ENCODE measurements at regions not wholly inside any gene's neighbourhood (a gene's known extent, or its start where the extent isn't known, plus 50 kb on each side); places are given as distances from the start of the nearest gene placed in this dataset.

GRCh38 chr10:109474261-109474660, 449.1 kb downstream of the XPNPEP1 start:
- DNase-seq (no peak), ATAC-seq (ENCODE audit: low read depth) (no peak)
- POLR2A ChIA-PET, result no interaction called here
- Mint-ChIP-seq H3K27me3 (no peaks in the 10 kb centered on the region), H3K9me3 (no peaks in the 10 kb centered on the region), H3K36me3 (no peaks in the 10 kb centered on the region), H3K27ac (no peak overlapping the region), H3K4me1 (no peaks in the 10 kb centered on the region), H3K4me3 (no peak overlapping the region)

GRCh38 chr10:109467551-109467950, 455.8 kb downstream of the XPNPEP1 start:
- H3K27ac Mint-ChIP-seq, result no peak overlapping the region
- no peak overlapping the region for H3K4me3 Mint-ChIP-seq
- DNase-seq (no peak), ATAC-seq (ENCODE audit: low read depth) (no peak)
- no peaks in the 10 kb centered on the region for H3K9me3 Mint-ChIP-seq
- H3K27me3 Mint-ChIP-seq, result no peaks in the 10 kb centered on the region
- no peaks in the 10 kb centered on the region for H3K36me3 Mint-ChIP-seq
- no peaks in the 10 kb centered on the region for H3K4me1 Mint-ChIP-seq
- POLR2A ChIA-PET, result no interaction called here

GRCh38 chr10:109464949-109465348, 458.4 kb downstream of the XPNPEP1 start:
- DNase-seq, result no peak
- ATAC-seq (ENCODE audit: low read depth), result no peak
- Mint-ChIP-seq H3K4me3 (no peak overlapping the region), H3K27me3 (no peaks in the 10 kb centered on the region), H3K4me1 (no peaks in the 10 kb centered on the region), H3K9me3 (no peaks in the 10 kb centered on the region), H3K36me3 (no peaks in the 10 kb centered on the region), H3K27ac (no peak overlapping the region)
- POLR2A ChIA-PET, result no interaction called here

GRCh38 chr10:109457302-109457638, 466.0 kb downstream of the XPNPEP1 start:
- Mint-ChIP-seq H3K9me3 (peaks cover 1% of the 10 kb centered on the region), H3K27me3 (peaks cover 21% of the 10 kb centered on the region), H3K36me3 (no peaks in the 10 kb centered on the region), H3K4me1 (no peaks in the 10 kb centered on the region), H3K4me3 (no peak overlapping the region), H3K27ac (no peak overlapping the region)
- POLR2A ChIA-PET, result no interaction called here
- DNase-seq, result no peak
- no peak for ATAC-seq (ENCODE audit: low read depth)

GRCh38 chr10:109456566-109457301, 466.6 kb downstream of the XPNPEP1 start:
- H3K27me3 Mint-ChIP-seq, result peaks cover 21% of the 10 kb centered on the region
- H3K4me3 Mint-ChIP-seq, result no peak overlapping the region
- H3K4me1 Mint-ChIP-seq, result no peaks in the 10 kb centered on the region
- ATAC-seq (ENCODE audit: low read depth), result no peak
- DNase-seq, result no peak
- H3K36me3 Mint-ChIP-seq, result no peaks in the 10 kb centered on the region
- peaks cover 1% of the 10 kb centered on the region for H3K9me3 Mint-ChIP-seq
- POLR2A ChIA-PET, result no interaction called here
- H3K27ac Mint-ChIP-seq, result no peak overlapping the region

- ATAC-seq (ENCODE audit: low read depth) (no peak), DNase-seq (no peak)
- peaks cover 1% of the 10 kb centered on the region for H3K9me3 Mint-ChIP-seq
- H3K36me3 Mint-ChIP-seq, result no peaks in the 10 kb centered on the region
- H3K27ac Mint-ChIP-seq, result no peak overlapping the region
- H3K27me3 Mint-ChIP-seq, result peaks cover 21% of the 10 kb centered on the region
- POLR2A ChIA-PET, result no interaction called here
- no peaks in the 10 kb centered on the region for H3K4me1 Mint-ChIP-seq
- H3K4me3 Mint-ChIP-seq, result no peak overlapping the region
These were observed 468.6 kb downstream of the XPNPEP1 start for GRCh38 chr10:109454691-109455090.

GRCh38 chr10:109451879-109452278, 471.4 kb downstream of the XPNPEP1 start:
- ATAC-seq (ENCODE audit: low read depth) (no peak), DNase-seq (no peak)
- peaks cover 1% of the 10 kb centered on the region for H3K9me3 Mint-ChIP-seq
- no peaks in the 10 kb centered on the region for H3K36me3 Mint-ChIP-seq
- no peaks in the 10 kb centered on the region for H3K4me1 Mint-ChIP-seq
- H3K4me3 Mint-ChIP-seq, result no peak overlapping the region
- POLR2A ChIA-PET, result no interaction called here
- no peak overlapping the region for H3K27ac Mint-ChIP-seq
- H3K27me3 Mint-ChIP-seq, result peaks cover 12% of the 10 kb centered on the region

GRCh38 chr10:109450702-109451101, 472.6 kb downstream of the XPNPEP1 start:
- peaks cover 2% of the 10 kb centered on the region for H3K27me3 Mint-ChIP-seq
- POLR2A ChIA-PET, result no interaction called here
- H3K27ac Mint-ChIP-seq, result no peak overlapping the region
- H3K36me3 Mint-ChIP-seq, result no peaks in the 10 kb centered on the region
- H3K9me3 Mint-ChIP-seq, result peaks cover under 1% of the 10 kb centered on the region
- no peaks in the 10 kb centered on the region for H3K4me1 Mint-ChIP-seq
- ATAC-seq (ENCODE audit: low read depth) (no peak), DNase-seq (no peak)
- no peak overlapping the region for H3K4me3 Mint-ChIP-seq

- Mint-ChIP-seq H3K9me3 (no peaks in the 10 kb centered on the region), H3K4me1 (no peaks in the 10 kb centered on the region), H3K27me3 (no peaks in the 10 kb centered on the region), H3K27ac (no peak overlapping the region), H3K4me3 (no peak overlapping the region), H3K36me3 (no peaks in the 10 kb centered on the region)
- POLR2A ChIA-PET, result no interaction called here
- ATAC-seq (ENCODE audit: low read depth) (no peak), DNase-seq (no peak)
These were observed 489.9 kb downstream of the XPNPEP1 start for GRCh38 chr10:109433434-109433833.

GRCh38 chr10:109432281-109432680, 491.0 kb downstream of the XPNPEP1 start:
- Mint-ChIP-seq H3K9me3 (no peaks in the 10 kb centered on the region), H3K27ac (no peak overlapping the region), H3K27me3 (no peaks in the 10 kb centered on the region), H3K4me3 (no peak overlapping the region), H3K36me3 (no peaks in the 10 kb centered on the region), H3K4me1 (no peaks in the 10 kb centered on the region)
- POLR2A ChIA-PET, result no interaction called here
- DNase-seq (no peak), ATAC-seq (ENCODE audit: low read depth) (no peak)

- DNase-seq, result no peak
- Mint-ChIP-seq H3K4me1 (no peaks in the 10 kb centered on the region), H3K4me3 (no peak overlapping the region), H3K27ac (no peak overlapping the region), H3K36me3 (no peaks in the 10 kb centered on the region), H3K9me3 (no peaks in the 10 kb centered on the region), H3K27me3 (no peaks in the 10 kb centered on the region)
- POLR2A ChIA-PET, result no interaction called here
- no peak for ATAC-seq (ENCODE audit: low read depth)
These were observed 492.5 kb downstream of the XPNPEP1 start for GRCh38 chr10:109430799-109431198.

GRCh38 chr10:109430043-109430760, 493.1 kb downstream of the XPNPEP1 start:
- POLR2A ChIA-PET, result no interaction called here
- Mint-ChIP-seq H3K9me3 (no peaks in the 10 kb centered on the region), H3K4me1 (no peaks in the 10 kb centered on the region), H3K27ac (no peak overlapping the region), H3K4me3 (no peak overlapping the region), H3K27me3 (no peaks in the 10 kb centered on the region), H3K36me3 (no peaks in the 10 kb centered on the region)
- ATAC-seq (ENCODE audit: low read depth) (no peak), DNase-seq (no peak)

GRCh38 chr10:109428775-109429491, 494.4 kb downstream of the XPNPEP1 start:
- Mint-ChIP-seq H3K9me3 (no peaks in the 10 kb centered on the region), H3K27me3 (no peaks in the 10 kb centered on the region), H3K4me3 (no peak overlapping the region), H3K27ac (no peak overlapping the region), H3K4me1 (no peaks in the 10 kb centered on the region), H3K36me3 (no peaks in the 10 kb centered on the region)
- DNase-seq, result no peak
- POLR2A ChIA-PET, result no interaction called here
- no peak for ATAC-seq (ENCODE audit: low read depth)

GRCh38 chr10:109427411-109427810, 495.9 kb downstream of the XPNPEP1 start:
- Mint-ChIP-seq H3K4me3 (no peak overlapping the region), H3K27me3 (no peaks in the 10 kb centered on the region), H3K36me3 (no peaks in the 10 kb centered on the region)

More at GRCh38 chr10:109427411-109427810, 495.9 kb downstream of the XPNPEP1 start:
- Mint-ChIP-seq H3K4me1 (no peaks in the 10 kb centered on the region), H3K9me3 (no peaks in the 10 kb centered on the region), H3K27ac (no peak overlapping the region)
- DNase-seq, result no peak
- no peak for ATAC-seq (ENCODE audit: low read depth)
- POLR2A ChIA-PET, result no interaction called here

Data from activated naive CD8-positive, alpha-beta T cell treated with anti-CD3 and anti-CD28 coated beads, Interleukin-2, amount 10 ng/mL, durations not matched to agents 7 days and 5 days (primary cell).